Testis (tissue), 2 donors: ENCODE measurements at regions not wholly inside any gene's neighbourhood (a gene's known extent, or its start where the extent isn't known, plus 50 kb on each side); places are given as distances from the start of the nearest gene placed in this dataset.

Experiments used
- POLR2A ChIP-seq: fragments of 450-650 bp; IDR thresholded peaks from one replicate; pipeline ENCODE4 v1.6.1; 2017; ENCODE audit warnings: antibody characterized with exemption, mild to moderate bottlenecking, moderate library complexity
- TF ChIP-seq, protein P1 (sequence below), 3 experiments: fragments of 450-650 bp in 2 of 3; fragments of 200-600 bp in 1 of 3; sonication (generic) in 1 of 3; IDR thresholded peaks; one replicate each; pipeline ENCODE4 v1.5.1; 2016 to 2019; ENCODE audit warnings: antibody characterized with exemption in 3 of 3, mild to moderate bottlenecking in 2 of 3, moderate library complexity in 1 of 3

DNA sequence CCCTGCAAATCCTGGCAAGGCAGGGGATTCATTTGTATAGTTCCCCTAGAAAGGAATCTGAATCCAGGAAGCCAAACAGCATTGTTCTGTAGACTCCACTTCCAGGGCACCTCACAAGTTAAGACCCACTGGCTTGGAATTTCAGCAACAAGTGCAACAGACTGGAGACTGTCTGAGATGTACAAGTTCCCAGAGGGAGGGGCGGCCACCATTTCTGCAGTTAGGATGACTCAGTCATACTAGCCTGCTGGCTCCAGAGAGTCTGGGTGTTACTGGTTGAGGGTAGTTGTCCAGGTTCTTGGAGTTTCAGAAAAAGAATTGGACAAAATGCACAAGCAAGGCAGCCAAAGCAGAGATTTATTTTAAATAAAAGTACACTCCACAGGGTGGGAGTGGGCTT lies 384.2 kb downstream of the DSC3 start:
- TF ChIP-seq POLR2A: no peak
- TF ChIP-seq, protein P1, sequence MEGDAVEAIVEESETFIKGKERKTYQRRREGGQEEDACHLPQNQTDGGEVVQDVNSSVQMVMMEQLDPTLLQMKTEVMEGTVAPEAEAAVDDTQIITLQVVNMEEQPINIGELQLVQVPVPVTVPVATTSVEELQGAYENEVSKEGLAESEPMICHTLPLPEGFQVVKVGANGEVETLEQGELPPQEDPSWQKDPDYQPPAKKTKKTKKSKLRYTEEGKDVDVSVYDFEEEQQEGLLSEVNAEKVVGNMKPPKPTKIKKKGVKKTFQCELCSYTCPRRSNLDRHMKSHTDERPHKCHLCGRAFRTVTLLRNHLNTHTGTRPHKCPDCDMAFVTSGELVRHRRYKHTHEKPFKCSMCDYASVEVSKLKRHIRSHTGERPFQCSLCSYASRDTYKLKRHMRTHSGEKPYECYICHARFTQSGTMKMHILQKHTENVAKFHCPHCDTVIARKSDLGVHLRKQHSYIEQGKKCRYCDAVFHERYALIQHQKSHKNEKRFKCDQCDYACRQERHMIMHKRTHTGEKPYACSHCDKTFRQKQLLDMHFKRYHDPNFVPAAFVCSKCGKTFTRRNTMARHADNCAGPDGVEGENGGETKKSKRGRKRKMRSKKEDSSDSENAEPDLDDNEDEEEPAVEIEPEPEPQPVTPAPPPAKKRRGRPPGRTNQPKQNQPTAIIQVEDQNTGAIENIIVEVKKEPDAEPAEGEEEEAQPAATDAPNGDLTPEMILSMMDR (IDR thresholded peaks at IDR 0.05): no peak
